Keratinocyte (primary cell): ENCODE measurements at regions not wholly inside any gene's neighbourhood (a gene's known extent, or its start where the extent isn't known, plus 50 kb on each side); places are given as distances from the start of the nearest gene placed in this dataset.

ENCODE experiments used
- CTCF ChIP-seq, 3 experiments: IDR thresholded peaks in 1 of 3; conservative IDR thresholded peaks in 1 of 3; optimal IDR thresholded peaks in 1 of 3; 2 replicates in 2 of 3; 3 replicates in 1 of 3; pipeline versions ENCODE3 to v1.5.1; 2011; ENCODE audit warnings: low read length in 3 of 3, mild to moderate bottlenecking in 3 of 3, moderate library complexity in 2 of 3, control low read depth in 1 of 3, inconsistent platforms in 1 of 3; ENCODE audit not compliant: insufficient read depth in 2 of 3; ENCODE audit errors: extremely low read depth in 1 of 3
- EZH2 ChIP-seq: IDR thresholded peaks from one replicate; pipeline ENCODE4 v1.6.1; 2012; ENCODE audit warnings: inconsistent platforms, mild to moderate bottlenecking, low read length, moderate library complexity

- no peak for TF ChIP-seq CTCF (optimal IDR thresholded peaks at IDR 0.05 in 1 of 3, IDR thresholded peaks at IDR 0.05 in 1 of 3, conservative IDR thresholded peaks at IDR 0.05 in 1 of 3; ENCODE audit: extremely low read depth in 1 of 3, insufficient read depth in 2 of 3, low read length in 3 of 3)
- TF ChIP-seq EZH2, result no peak
Observed at GRCh38 chr5:125210242-125210947, 464.0 kb upstream of the ZNF608 start.
